ENCODE measurements at regions not wholly inside any gene's neighbourhood (a gene's known extent, or its start where the extent isn't known, plus 50 kb on each side); places are given as distances from the start of the nearest gene placed in this dataset.
A peak's percentile ranks its signal among the peaks of the same experiment; 100 is the strongest.
"Not testable (repeated sequence)": the region's sequence is repeated elsewhere in the genome, so short reads cannot be mapped to it uniquely, and the experiment has no call there.

DNA sequence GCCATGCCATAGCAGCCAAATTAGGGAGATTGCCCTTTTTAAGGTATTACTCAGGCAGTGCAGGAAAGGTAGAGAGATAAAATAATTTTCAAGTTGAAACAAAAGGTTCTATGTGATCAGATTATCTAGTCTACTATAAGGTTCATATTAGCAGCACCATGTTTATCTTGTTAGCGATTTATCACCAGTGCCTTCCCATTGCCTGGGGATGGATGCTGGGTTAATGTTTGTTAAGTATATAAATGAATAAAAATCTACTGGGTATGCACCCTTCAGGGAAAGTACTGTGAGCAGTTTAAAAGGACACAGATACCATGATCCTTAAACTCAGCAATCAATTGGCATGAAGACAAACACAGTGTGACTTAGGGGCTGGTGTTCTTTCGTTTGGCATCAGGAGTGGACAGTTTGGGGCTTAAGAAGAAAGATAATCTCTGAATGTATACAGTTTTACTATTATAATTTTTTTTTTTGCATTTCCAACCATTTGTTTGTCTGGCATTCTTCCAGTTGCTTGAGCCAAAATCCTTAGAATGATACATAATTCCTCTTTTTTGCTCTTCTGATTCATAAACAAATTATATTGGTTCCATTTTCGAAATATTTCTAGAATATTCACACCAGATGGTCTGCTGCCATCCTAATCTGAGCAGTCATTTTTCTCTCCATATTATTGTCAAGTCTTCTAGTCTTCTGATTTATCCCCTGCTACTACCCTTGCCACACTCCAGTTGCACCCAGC lies 512.8 kb upstream of the SLC8A1 start:
- DNase-seq, result no peak

DNA sequence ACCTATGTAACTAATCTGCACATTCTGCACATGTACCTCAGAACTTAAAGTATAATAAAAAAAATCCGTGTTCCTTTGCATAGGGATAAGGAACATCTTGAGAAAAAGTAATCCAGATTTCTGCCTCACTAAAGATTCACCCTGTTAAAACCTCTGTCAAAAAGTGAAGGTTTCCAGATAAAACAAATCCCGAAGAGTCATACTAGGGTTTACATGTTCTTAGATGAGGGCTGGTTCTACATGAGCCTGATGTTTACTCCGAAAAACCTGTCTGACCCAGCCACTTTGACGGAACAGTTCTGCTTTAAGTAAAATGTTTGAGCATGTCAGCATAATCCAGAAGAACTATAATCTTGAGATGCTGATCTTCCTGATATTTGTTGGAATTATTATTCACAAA lies 515.6 kb upstream of the SLC8A1 start:
- DNase-seq, result no peak

DNA sequence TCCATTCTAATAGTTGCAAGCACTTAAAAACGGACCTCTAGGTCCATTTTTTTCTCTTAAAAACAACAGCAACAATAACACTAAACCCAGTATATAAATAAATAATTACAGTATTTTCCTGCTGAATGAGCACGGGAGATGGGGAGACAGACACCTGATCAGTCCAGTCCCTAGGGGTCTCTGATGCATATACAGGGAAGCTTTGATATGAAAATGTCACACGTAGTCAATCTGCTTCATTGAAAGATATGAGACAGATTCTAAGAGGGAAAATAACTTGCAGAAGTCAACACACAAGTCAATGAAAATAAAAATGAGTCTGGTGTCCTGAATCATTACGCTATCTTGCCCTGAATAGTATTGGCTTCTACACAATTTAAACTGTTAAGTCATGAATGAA lies 523.3 kb upstream of the SLC8A1 start:
- peak; percentile 29 for DNase-seq

DNA sequence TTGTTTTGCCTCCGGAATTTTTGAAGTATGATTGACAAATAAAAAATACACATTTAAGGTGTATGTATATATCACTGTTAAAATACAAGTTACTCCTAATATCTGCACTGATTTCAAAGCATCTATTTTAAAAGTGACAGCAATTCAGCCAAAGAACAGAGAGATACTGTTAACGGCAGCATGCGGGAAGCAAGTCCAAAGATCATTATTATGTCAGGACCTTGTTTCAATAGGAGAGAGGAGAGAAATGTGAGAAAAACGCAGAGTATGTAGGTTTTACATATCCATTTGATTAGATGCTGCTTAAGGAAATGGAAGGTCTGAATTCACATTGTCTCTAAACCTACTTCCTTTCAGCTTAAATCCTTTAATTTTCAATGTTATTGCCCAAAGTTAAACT lies 545.5 kb upstream of the SLC8A1 start:
- DNase-seq, result no peak

DNA sequence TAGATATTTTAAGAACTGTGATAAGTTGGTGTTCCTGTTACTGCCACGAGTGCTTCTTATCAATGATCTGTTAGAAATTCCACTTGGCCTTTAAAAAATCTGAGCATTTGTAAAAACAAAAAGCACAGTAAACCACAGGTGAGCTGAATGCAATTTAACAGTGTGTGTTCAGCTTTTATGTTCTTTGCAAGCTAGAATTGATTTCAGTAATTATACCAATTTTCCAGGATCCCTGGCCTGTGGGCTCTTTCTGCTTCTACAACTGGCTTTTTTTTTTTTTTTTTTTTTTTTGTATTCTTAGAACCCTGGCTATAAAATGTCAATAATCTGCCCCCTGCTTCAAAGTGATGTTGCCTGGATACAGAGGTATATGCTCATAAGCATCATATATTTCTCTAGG lies 548.5 kb upstream of the SLC8A1 start:
- peak; percentile 75 for DNase-seq

DNA sequence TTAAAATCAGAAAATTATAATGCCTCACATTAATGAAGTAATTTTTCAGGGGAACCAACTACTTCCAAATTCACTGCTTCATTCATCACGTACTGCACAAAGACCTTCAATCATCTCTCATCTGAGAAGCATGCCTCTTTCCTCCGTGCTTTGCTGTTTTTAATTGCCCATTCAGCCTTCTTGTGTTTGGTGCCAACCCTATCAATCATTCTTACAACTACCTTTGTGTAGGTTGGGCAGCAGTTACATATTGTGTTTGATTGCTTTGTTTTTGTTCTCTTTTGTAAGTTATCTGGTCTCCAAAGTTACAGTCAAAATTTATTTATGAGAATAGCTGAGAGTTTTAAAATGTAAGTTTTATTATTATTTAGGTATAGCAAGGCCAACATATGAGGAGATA lies 549.0 kb upstream of the SLC8A1 start:
- peak; percentile 64 for DNase-seq

DNA sequence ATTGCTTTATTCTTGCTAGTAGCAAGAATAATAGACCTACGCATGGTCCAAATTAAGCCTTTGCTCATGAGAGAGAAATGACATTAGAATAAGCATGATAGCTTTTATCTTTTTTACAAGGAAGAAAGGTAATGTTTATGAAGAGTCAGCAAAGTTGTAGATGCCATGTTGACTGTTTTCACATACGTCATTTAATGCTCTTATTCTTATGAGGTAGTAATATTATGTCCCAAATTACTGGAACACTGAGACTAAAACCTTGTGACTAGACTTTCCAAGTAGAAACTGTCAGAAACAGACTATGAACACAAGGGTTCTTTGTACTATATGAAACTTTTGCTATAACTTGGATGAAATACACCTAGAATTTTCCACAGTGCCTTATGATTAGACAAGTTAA lies 552.8 kb upstream of the SLC8A1 start:
- no peak for DNase-seq

DNA sequence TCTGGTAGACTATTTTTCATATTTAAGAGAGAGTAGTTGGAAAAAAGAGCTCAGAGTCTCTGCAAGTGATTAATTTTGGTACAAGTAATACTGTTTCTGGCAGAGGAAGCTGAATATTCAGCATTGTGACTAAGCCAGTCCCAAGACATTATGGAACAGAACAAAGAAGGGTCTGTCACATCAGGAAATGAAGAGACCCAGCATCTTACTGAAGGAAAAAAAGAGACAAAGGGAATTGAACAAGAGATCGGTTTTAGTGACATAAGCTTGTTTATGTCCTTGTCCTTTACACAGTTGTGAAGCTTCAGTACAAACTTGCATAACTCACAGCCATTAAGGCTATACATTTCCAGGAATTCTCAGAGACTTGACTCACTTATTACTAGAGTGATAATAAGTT lies 568.5 kb upstream of the SLC8A1 start:
- no peak for DNase-seq

DNA sequence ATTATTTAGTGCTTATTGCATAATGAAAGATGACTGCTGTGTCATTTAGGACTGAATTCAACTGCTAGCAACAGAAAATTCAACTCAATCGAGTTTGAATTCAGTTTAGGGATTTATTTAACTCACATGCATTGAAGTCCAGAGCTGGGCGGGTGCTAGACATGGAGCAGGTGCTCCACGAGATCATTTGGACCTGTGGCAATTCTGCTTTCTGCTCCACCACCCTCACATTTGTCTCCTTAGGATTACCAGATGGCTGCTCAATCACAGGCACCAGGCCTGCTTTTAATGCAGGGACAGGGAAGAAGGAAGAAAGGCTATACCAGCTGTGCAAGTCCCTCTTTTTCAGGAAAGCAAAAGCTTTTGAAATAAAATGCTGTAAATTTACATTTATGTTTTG lies 572.9 kb upstream of the SLC8A1 start:
- no peak for DNase-seq

DNA sequence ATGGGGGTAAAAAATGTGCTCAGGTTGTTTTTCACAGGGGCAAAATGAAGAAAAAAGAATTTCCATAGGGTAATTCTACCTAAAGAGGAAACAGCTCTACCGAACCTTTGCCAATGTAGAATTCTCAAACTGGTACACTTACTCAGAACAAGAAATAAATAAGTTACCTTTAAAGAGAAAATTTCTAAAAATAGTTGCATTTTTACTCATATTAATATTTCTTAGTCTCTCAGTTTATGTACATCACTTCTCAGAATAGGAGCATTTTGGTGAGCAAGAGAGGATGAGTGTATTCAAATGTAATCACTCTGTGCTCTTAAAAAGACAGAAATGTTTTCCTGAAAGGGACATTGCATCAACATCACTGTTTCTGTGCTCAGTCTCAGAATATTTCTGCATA lies 574.7 kb upstream of the SLC8A1 start:
- DNase-seq, result no peak

DNA sequence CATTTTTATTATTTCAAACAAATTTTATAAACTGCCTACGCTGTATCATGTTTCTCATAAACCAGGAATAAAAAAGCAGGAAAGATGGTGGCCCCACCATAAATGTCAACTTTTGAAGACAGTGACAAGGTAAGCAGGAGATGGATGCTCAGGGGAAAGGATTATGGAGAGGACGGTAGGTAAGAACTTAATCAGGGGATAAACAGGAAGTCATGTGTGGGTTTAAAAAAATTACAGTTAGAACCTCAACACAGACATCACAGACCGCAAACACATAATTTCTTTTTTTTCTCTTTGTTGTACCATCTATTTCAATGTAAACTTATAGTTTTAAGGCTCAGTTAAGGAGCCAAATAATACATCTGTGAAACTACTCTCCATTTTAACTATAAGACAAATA lies 575.2 kb upstream of the SLC8A1 start:
- DNase-seq, result no peak

DNA sequence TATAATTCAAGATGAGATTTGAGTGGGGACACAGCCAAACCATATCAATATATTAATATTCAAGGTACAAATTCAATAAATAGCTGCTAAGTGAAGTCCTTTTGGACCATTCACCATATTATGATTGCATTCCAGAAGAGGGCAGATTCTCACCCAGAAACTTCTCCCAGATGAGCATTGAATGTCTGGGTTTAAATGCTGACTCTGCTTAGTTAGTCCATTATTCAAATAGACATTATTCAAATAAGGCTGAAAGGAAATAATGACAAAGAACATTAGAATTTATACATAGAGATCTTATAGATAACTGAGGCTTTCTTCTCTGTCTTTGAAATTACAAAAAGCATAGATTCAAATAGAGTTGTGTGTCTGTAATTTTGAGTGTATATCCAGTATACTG lies 579.4 kb upstream of the SLC8A1 start:
- no peak for DNase-seq

DNA sequence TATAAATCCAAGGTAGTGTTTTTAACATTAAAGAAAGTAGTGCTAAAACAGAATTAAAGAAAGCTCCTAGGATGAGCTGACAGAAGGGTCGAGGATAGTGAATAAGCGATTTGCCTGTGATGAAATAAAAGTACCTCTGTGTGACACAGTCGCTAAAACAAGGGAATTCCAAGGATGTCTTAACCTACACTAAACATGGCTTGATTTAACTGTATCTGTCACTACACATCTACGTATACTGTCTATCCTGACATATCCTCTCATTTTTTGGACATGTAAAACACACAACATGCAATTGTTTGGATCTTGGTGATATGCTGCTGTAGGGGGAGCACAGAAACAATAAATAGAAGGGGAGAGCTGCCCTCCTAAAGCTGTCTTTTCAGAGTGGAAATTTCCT lies 580.8 kb upstream of the SLC8A1 start:
- no peak for DNase-seq

DNA sequence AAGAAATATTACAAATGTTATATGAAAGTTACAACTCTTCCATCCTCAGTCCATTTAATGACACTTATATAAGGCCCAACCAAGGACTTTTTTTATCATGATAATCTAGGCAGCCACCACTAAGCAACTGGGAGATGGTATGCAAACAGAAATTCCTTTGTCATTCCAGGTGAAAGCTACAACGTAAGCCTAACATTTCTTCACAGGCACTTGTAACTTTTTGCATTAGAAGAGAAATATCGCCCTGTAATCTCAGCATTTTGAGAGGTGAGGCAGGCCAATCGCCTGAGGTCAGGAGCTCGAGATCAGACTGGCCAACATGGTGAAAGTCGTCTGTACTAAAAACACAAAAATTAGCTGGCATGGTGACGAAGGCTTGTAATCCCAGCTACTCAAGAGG lies 581.2 kb upstream of the SLC8A1 start:
- no peak for DNase-seq

DNA sequence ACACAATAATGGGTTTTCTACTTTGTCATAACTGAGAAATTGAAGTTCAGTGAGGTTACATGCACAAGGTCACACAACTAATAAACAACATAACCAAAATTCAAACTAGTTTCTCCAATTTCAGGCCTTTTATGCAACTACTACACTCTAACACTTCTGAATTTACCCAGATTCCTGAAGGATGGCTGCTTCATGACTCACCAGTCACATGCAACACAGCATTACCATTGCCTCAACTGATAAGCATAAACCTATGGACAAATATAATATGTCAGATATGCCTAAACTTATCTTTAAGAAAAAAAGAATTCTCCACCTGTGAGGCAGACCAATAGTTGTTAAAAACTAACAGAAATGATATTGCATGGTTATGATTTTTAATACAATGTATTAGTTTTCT lies 586.5 kb upstream of the SLC8A1 start:
- DNase-seq, result no peak

DNA sequence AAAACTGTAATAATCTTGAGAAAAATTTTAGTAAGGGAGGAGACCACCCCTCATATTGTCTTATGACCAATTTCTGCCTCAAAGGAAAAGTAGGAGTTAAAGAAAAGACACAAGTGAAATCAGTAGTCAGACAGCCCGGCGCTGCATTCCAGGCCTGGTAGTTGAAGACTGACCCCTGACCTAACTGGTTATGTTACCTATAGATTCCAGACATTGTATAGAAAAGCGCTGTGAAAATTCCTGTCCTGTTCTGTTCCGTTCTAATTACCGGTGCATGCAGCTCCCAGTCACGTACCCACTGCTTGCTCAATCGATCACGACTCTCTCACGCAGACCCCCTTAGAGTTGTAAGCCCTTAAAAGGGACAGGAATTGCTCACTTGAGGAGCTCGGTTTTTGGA lies 587.9 kb upstream of the SLC8A1 start:
- not testable (repeated sequence) for DNase-seq

DNA sequence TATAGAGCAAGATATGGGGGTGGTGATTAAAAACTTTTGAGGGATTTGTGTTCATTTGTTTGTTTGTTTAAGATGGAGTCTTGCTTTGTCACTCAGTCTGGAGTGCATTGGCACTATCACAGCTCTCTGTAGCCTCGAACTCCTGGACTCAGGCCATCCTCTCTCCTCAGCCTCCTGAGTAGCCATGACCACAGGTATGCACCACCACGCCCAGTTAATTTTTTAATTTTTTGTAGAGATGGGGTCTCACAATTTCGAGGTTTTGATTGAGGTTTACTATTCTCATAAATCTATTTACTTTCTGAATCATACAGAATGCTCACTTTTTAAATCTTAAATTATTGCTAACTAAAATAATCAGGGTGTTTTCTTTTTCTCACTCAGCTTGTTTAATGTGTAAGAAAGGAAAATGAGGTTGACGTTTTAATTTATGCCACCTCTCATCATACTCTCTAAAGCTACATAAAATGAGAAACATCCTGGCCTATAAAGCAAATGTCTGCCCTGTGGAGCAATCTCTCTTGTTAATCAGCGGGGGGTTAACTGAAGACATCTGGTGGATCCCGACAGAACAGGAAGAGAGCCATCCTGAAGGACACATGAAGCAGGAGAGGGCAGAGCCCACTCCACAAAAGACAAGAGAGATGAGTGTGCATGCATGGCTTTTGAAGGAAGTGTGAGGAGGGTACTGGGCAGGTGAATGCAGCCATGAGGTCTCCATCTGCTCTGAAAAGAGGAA lies 589.1 kb upstream of the SLC8A1 start:
- no peak for DNase-seq

DNA sequence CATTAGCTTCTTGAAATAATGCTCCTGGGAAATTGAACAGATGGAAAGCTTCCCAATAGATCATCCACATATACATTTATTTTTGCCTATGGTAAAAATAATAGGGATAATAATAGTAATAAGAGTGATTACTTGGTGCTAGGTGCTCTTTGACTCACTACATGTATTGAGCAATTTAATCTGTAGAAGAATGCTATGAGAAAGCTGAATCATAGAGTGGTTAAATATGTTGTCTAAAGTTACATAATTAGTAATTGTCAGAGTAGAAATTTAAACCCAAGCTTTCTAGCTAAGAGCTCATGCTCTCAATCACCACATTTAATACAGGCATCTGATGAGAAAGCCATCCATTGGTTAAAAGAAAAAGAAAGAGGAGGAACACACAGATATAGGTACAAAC lies 590.5 kb upstream of the SLC8A1 start:
- no peak for DNase-seq

DNA sequence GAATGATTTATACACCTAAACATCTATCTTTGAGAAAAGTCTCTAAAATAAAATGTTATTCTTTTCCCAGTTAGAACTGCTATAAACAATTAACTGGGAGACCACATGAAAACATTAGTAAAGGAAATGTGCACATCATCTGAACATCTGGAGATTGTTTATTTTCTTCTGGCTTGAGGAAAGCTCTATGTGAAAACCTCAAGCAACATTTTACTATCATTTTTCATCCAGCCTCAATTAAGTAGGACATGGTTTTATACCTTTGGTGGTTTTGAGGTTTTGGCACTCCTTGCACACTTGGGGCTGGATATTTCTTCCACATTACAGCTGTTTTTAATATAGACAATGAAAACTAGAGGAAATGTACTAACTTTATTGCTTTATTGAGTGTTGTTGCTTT lies 609.5 kb upstream of the SLC8A1 start:
- DNase-seq, result no peak

DNA sequence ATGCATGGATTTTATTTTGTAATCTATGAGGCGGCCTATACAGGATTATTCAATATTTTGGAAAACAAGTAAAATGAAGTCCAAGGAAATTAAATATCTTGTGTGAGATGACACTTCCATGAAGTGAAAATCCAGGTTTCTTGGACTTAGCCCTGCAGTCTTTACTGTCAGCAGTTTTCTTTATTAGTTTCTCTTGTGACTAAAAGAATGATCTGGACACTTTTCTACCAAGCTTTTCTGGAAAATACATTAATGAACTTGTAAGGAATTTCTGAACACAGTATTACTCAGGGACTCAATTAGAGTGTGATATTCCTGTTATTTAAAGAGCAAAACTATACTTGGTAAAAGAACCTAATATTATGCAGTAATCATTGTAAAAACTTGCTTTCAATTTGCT lies 610.4 kb upstream of the SLC8A1 start:
- no peak for DNase-seq

DNA sequence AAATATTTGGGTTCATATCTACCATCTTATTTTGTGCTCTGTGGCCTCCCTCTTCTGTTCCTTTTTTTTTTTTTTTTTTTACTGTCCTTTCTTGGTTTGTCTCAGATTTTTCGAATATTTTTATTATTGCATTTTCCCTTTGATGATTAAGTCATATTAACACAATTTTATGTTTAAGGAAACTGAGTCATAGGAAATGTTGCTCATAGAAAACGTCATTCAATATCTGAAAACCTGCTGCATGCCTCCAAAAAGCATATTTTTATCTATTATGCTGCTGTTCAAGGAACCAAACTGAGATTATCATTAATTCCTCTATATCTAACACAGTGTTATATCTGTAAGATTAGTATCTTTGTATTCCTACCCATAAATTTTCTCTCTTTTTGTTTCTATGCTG lies 614.3 kb upstream of the SLC8A1 start:
- no peak for DNase-seq

DNA sequence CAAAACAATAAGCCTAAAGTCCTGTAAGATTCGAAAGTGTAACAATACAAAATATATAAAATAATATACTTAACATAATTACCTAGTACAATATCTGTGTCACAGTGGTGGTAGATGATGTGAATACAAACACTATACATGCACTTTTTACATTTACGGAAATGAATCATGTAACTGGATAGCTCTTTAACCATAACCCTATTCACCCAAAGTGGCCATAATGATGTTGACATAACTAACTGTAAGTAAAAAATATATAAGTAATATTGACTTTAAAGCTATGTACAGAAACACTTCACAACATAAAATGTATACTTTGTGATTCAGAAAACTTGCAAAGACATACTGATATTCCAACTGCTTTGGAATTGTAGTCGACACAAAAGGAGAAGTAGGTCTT lies 616.9 kb upstream of the SLC8A1 start:
- DNase-seq, result no peak

DNA sequence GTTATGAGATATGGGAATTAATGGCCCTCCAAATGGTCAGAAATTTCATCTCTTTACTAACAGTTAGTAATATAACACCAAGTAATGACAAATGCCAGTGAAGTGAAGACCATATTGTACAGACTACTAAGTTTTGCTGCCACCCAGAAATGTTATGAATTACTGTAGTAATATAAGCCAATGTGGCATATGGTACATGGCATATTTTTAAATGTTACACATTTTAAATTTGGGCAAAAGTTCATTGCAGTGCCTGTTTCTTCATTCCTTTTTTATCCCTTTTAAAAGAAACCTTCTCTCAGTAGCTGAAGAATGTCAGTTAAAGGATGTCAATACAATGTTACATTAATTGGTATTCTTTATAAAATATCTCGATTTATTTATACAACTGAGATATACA lies 626.5 kb upstream of the SLC8A1 start:
- no peak for DNase-seq

DNA sequence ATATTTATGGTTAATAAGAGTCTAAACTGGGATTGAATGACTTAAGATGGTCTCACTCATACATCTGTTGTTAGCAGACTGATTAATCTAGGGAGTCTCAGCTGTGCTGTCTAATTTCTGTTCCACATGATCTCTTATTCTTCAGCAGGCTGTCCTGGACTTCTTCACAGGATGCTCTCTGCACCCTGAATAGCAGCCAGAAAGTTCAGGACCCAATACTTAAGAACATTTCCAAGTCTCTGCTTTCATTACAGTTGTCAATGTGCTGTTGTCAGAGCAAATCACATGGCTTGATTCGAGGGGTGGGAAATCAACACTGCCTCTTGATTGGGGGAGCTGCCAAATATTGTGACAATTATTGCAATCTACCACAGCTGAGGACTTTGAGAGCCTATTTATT lies 627.1 kb upstream of the SLC8A1 start:
- no peak for DNase-seq

DNA sequence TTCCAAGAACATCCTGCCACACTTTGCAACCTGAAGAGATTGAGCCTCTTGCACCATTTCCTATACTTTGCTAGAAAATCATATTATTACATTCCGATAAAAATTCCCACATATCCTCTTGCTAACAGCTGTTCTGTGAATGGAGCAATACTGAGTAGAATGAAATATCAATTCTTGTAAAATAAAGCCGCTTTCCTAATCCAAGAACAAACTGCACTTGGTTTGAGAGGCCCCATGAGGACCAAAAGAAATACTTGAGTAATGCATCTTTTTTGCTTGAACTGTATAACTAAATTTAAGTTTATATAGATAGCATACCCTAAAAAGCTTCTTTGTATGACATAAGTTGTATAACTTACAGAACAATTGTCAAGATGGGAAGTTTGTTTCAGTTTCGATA lies 632.4 kb upstream of the SLC8A1 start:
- no peak for DNase-seq
